Stimulated activated naive CD8-positive, alpha-beta T cell treated with anti-CD3 and anti-CD28 coated beads, Interleukin-15, Interleukin-2, amounts not matched to agents 100 ng/mL and 50 ng/mL, for 24 hours (primary cell): ENCODE measurements at regions not wholly inside any gene's neighbourhood (a gene's known extent, or its start where the extent isn't known, plus 50 kb on each side); places are given as distances from the start of the nearest gene placed in this dataset.

Source experiments
- H3K27ac Mint-ChIP-seq: one replicate; pipeline ENCODE4 v1.8.0; 2021; ENCODE audit warnings: mild to moderate bottlenecking, mixed read lengths
- H3K27me3 Mint-ChIP-seq: one replicate; pipeline ENCODE4 v1.8.0; 2021; ENCODE audit warnings: mixed read lengths
- H3K36me3 Mint-ChIP-seq: one replicate; pipeline ENCODE4 v1.8.0; 2021; ENCODE audit warnings: low read depth, mixed read lengths
- H3K4me1 Mint-ChIP-seq: one replicate; pipeline ENCODE4 v1.8.0; 2021; ENCODE audit warnings: low read depth, mixed read lengths
- H3K4me3 Mint-ChIP-seq: one replicate; pipeline ENCODE4 v1.8.0; 2021; ENCODE audit warnings: mild to moderate bottlenecking, mixed read lengths
- H3K9me3 Mint-ChIP-seq: one replicate; pipeline ENCODE4 v1.8.0; 2021; ENCODE audit warnings: mixed read lengths

DNA sequence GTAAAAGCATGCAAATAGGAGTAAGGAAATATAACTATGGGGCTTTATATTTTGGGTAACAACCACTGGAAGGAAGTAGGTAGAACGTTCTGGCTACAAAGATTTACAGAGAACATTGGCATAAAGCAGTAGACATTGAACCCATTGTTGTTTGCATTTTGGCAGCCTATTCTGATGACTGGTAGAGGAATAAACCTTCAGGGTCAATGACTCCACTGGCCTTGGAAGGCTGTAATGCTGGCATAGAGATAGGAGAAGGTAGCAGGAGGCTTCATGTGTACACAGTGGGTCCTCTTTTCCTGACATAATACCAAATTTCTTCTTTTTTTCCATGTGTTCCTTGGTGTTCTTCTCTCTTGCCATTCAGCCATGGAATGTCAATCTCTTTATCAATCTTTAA is 462.8 kb upstream of the ZNF462 start:
- Mint-ChIP-seq H3K27ac (no peak overlapping the region), H3K4me1 (no peaks in the 10 kb centered on the region), H3K36me3 (no peaks in the 10 kb centered on the region), H3K9me3 (peaks cover 8% of the 10 kb centered on the region), H3K27me3 (no peaks in the 10 kb centered on the region), H3K4me3 (no peak overlapping the region)

DNA sequence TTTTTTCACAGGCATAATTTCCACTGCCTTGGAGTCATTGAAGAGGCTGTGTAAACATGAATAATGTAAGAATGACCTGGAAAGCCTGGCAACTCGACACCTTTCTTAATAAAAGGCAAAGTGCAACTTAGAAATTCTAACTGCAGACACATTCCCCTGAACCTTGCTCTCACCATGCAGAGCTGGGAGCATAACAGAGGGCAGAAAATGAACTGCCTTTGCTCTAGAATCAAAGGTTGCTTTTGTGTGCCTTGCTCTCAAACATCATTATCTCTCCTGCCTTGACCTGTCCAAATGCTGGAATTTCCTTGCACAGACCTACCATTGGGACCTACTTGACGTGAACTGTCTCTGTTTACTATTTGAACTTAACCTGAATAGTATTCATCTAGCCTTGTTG is 462.0 kb upstream of the ZNF462 start:
- no peak overlapping the region for H3K4me3 Mint-ChIP-seq
- H3K27ac Mint-ChIP-seq = no peak overlapping the region
- no peaks in the 10 kb centered on the region for H3K4me1 Mint-ChIP-seq
- H3K27me3 Mint-ChIP-seq = no peaks in the 10 kb centered on the region
- H3K36me3 Mint-ChIP-seq = no peaks in the 10 kb centered on the region
- H3K9me3 Mint-ChIP-seq = peaks cover 8% of the 10 kb centered on the region

DNA sequence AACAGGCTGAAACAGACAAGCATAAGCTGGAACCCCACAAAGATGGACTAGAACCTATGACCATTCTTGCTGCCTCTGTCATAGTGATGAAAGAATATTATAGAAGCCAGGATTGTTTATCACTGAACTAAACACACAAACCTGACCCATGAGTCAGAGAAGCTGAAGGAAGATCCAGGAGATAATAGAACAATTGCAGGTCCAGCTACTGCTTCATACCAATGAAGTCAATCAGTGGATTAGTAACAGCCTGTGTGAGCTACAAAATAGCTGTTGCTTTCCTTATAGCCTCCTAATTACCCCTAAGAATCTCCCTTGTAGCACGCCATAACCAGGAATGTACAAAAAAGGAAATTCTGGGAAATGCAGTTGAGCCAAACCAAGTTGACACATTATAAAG is 459.9 kb upstream of the ZNF462 start:
- no peaks in the 10 kb centered on the region for H3K27me3 Mint-ChIP-seq
- no peaks in the 10 kb centered on the region for H3K36me3 Mint-ChIP-seq
- H3K27ac Mint-ChIP-seq = no peak overlapping the region
- H3K4me3 Mint-ChIP-seq = no peak overlapping the region
- peaks cover 13% of the 10 kb centered on the region for H3K9me3 Mint-ChIP-seq
- H3K4me1 Mint-ChIP-seq = no peaks in the 10 kb centered on the region

DNA sequence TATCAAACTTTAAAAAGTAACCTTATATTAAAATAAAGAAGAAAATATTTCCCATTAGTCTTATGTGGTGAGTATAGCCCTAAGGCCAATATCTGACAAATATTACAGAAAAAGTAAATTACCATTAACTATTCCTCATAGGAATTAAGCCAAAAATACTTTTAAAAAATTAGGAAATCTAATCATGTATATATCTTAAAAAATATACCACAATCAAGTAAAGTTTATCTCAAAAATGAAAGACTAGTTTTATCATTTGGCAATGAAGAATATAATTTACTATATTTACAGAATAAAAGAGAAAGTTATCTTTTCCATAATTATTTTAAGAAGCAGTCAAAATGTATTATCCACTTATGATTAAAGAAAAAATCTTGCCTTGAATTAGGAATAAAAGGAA is 458.8 kb upstream of the ZNF462 start:
- H3K27ac Mint-ChIP-seq = no peak overlapping the region
- no peaks in the 10 kb centered on the region for H3K27me3 Mint-ChIP-seq

DNA sequence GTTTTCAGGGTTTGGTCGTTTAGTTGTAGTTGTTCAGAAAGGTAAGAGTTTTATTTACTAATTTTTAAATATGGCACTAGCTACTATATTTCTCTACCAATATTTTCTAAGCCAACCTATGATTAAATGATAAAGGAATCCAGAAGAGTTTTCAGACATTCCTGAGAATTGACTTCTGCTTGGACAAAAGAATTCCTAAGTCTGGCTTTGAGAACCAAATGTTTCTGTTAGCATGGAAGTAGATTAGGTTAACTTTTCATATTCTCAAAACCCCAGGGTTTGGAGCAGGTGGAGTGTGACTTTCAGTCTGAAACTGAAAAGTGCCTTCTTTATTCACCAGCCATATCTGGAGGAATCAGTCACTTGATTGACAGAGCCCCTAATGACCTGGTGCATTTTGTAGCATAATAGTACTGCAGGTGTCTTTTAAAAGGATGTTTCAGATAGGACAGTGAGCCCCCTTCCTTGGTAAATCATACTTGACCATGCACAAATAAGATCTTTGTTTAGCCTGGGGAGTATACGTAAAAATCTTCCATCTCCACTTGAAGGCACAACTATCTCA is 457.0 kb upstream of the ZNF462 start:
- Mint-ChIP-seq H3K4me3 (no peak overlapping the region), H3K4me1 (no peaks in the 10 kb centered on the region), H3K9me3 (peaks cover 12% of the 10 kb centered on the region), H3K36me3 (no peaks in the 10 kb centered on the region), H3K27ac (no peak overlapping the region), H3K27me3 (no peaks in the 10 kb centered on the region)

More for the DNA sequence above, 458.8 kb upstream of the ZNF462 start:
- H3K9me3 Mint-ChIP-seq = peaks cover 10% of the 10 kb centered on the region
- H3K4me1 Mint-ChIP-seq = no peaks in the 10 kb centered on the region
- no peaks in the 10 kb centered on the region for H3K36me3 Mint-ChIP-seq
- no peak overlapping the region for H3K4me3 Mint-ChIP-seq

DNA sequence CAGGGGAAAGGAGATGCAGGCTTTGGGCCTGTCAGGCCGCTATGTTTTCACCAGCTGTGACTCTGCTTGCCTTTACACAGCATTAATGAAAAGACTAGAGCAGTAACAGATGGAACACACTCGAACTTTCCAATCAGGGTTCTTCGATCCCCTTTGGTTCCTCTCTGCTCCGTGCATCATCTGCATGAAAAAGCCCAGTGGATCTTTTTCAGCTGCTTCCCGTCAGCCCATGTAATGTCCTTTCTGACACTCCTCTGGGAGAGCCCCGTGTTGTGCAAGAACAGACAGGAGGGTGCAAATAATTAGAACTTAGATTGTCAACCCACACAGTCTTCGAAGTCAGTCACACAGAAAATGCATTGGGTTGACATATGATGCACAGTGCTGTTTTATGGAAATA is 448.9 kb upstream of the ZNF462 start:
- H3K27me3 Mint-ChIP-seq = no peaks in the 10 kb centered on the region
- no peaks in the 10 kb centered on the region for H3K4me1 Mint-ChIP-seq
- peaks cover 11% of the 10 kb centered on the region for H3K9me3 Mint-ChIP-seq
- H3K36me3 Mint-ChIP-seq = no peaks in the 10 kb centered on the region
- no peak overlapping the region for H3K27ac Mint-ChIP-seq
- no peak overlapping the region for H3K4me3 Mint-ChIP-seq

DNA sequence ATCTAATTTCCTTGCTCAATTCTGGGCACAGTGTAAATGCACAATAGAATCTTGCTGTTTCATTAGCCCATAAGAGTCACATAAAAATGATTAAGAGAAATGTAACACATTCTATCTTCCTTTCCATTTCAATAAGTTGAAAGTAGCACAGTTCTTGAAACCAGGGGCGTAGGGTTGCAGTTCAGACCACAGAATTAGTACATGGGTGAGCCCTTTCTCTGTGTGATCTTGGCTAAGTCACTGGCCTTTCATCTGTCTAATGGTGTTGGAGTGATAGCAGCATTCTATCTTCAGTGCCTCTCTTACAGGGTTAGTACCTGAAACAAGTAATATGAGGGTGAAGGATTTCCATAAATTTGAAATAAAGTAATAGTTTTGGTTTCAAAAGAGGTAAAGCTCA is 445.3 kb upstream of the ZNF462 start:
- Mint-ChIP-seq H3K36me3 (no peaks in the 10 kb centered on the region), H3K9me3 (peaks cover 8% of the 10 kb centered on the region), H3K4me1 (peaks cover 20% of the 10 kb centered on the region), H3K4me3 (no peak overlapping the region), H3K27ac (no peak overlapping the region), H3K27me3 (no peaks in the 10 kb centered on the region)

DNA sequence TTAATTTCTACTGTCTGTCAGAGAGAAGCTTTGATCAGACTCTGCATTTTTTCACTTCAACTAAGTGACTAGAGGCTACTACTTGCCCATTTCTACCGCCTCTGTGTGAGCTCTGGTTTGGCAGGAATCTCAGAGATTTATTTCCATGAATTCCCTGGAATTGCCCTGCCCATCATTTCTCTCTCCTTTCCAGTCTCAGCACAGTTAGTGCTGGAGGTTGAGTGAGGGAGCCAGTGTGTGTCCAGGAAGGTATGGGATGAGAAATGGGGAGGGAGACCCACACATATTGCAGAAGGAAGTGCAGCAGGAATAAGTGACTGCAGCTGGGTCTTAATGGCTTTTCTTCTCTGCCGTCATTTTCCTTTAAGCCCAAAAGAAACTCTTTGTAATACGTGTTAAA is 443.1 kb upstream of the ZNF462 start:
- H3K4me1 Mint-ChIP-seq = peaks cover 20% of the 10 kb centered on the region
- no peaks in the 10 kb centered on the region for H3K27me3 Mint-ChIP-seq
- H3K27ac Mint-ChIP-seq = no peak overlapping the region
- H3K4me3 Mint-ChIP-seq = no peak overlapping the region
- H3K36me3 Mint-ChIP-seq = no peaks in the 10 kb centered on the region
- H3K9me3 Mint-ChIP-seq = peaks cover 8% of the 10 kb centered on the region

DNA sequence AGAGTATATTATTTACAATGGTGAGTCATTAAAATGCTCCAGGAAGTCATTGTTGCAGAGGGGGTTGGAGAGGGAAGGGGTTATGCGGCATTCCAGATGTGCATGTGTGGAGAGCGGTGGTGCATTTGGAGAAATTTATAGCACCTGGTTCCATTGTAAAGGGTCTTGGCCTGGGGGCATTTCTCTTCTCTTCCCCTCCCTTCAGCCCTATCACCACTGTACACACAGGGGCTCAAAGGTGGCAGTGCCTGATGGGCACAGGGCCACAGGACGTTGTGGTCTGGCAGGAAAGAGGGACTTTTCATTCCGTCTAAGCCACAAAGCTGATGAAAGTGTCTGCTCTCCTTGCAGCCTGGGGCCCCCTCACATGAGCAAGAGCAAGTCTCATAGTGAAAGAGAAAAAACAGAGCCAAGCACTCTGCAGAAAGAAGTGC is 442.4 kb upstream of the ZNF462 start:
- Mint-ChIP-seq H3K4me1 (peaks cover 20% of the 10 kb centered on the region), H3K27me3 (no peaks in the 10 kb centered on the region), H3K27ac (no peak overlapping the region), H3K36me3 (no peaks in the 10 kb centered on the region), H3K4me3 (no peak overlapping the region), H3K9me3 (peaks cover 7% of the 10 kb centered on the region)

DNA sequence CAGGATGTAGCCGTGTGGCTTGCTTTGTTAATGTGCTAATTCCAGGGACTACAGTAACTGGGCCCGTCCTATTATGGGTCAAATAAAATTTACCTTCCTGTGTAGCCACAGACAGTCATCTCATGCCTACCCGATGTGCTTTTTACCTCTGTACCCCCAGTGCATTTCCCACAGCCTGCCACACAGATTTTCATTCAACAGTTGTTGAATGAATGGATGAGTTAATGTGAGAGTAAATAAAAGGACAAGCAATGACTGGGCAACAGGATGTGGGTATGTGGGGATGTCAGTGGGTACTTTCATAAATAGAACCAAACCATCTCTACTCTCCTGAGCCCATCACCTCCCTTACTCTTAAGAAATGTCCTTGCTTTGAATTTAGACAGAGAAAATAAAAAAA is 441.2 kb upstream of the ZNF462 start:
- Mint-ChIP-seq H3K36me3 (no peaks in the 10 kb centered on the region), H3K9me3 (no peaks in the 10 kb centered on the region), H3K27ac (no peak overlapping the region), H3K27me3 (no peaks in the 10 kb centered on the region), H3K4me3 (no peak overlapping the region), H3K4me1 (peaks cover 20% of the 10 kb centered on the region)

DNA sequence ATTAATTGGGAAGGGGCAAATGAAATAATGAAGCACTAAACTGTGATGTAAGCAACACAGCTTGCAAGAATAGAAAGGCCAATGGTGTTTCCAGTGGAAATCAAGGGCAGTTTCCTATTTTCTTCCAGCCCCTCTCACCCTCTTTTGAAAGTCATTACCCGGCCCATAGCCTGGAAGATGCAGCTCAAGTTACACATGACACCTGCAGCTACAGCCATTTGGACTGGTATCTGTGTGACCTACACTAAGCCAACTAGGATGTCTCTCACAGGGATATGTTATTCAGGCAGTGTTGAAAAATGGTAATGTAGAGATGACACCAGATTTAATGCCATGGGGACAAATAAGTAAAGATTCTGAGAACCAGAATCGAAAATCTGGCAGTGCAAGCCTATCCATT is 439.4 kb upstream of the ZNF462 start:
- Mint-ChIP-seq H3K36me3 (no peaks in the 10 kb centered on the region), H3K27me3 (no peaks in the 10 kb centered on the region), H3K4me3 (no peak overlapping the region), H3K9me3 (no peaks in the 10 kb centered on the region), H3K27ac (no peak overlapping the region), H3K4me1 (peaks cover 20% of the 10 kb centered on the region)

DNA sequence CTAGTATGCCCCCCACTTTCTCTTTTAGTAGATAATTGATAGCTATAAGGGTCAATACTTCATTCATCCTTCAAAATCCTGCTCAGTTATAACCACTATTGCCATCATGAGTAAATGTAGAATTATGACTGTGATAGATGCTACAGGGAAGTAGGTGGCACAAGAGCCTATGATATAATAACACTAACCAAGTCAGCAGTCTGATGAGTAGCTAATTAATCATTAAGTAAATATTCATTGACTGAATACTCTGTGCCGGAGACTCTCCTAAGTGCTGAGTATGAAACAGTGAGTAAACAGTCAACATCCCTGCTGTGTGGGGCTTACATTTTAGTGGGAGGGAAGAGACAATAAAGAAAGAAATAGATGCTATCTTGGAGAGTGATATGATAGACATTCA is 430.3 kb upstream of the ZNF462 start:
- H3K4me3 Mint-ChIP-seq = no peak overlapping the region
- H3K36me3 Mint-ChIP-seq = no peaks in the 10 kb centered on the region
- no peaks in the 10 kb centered on the region for H3K27me3 Mint-ChIP-seq
- no peaks in the 10 kb centered on the region for H3K9me3 Mint-ChIP-seq
- H3K4me1 Mint-ChIP-seq = no peaks in the 10 kb centered on the region
- H3K27ac Mint-ChIP-seq = no peak overlapping the region

DNA sequence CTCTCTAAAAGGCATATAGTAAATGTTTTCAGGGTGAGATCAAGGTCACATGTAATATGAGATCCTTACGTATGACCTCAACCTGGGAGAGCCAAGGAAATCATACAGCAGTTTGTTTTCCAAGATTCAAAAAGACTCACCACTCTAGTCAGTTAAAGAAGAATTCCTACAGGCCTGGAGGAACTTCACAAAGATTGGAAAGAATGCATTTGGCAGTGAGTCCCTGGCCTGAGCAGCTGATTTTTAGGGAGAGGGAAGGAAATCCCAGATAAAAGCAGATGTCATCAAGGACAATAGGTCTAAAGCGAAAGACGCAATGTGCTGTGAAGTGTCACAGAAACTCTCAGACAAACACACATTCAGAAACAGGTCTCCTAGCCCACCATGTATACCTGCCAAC is 424.0 kb upstream of the ZNF462 start:
- no peak overlapping the region for H3K27ac Mint-ChIP-seq
- H3K9me3 Mint-ChIP-seq = peaks cover 13% of the 10 kb centered on the region
- H3K36me3 Mint-ChIP-seq = no peaks in the 10 kb centered on the region
- H3K4me3 Mint-ChIP-seq = no peak overlapping the region
- H3K4me1 Mint-ChIP-seq = no peaks in the 10 kb centered on the region
- H3K27me3 Mint-ChIP-seq = no peaks in the 10 kb centered on the region

DNA sequence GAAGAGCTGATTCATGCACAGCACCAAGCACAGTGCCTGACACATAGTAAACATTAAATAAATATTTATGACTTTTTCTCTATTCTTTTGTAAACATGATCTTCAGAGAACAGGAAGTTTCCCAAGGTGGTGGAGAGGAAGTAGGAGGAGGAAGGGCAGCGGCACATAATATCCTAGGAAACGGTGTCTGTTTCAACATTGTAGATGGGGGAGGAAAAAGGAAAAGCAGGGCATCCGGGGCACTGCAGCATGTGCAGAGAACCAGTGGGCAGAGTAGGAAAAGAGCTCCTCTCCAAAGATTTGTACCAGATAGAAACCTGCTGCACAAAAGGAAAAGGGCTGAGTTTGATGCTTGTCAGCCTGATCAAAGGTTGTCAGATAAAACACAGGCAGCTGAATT is 421.7 kb upstream of the ZNF462 start:
- Mint-ChIP-seq H3K27ac (no peak overlapping the region), H3K4me3 (no peak overlapping the region), H3K9me3 (peaks cover 13% of the 10 kb centered on the region), H3K27me3 (no peaks in the 10 kb centered on the region), H3K4me1 (no peaks in the 10 kb centered on the region), H3K36me3 (no peaks in the 10 kb centered on the region)

DNA sequence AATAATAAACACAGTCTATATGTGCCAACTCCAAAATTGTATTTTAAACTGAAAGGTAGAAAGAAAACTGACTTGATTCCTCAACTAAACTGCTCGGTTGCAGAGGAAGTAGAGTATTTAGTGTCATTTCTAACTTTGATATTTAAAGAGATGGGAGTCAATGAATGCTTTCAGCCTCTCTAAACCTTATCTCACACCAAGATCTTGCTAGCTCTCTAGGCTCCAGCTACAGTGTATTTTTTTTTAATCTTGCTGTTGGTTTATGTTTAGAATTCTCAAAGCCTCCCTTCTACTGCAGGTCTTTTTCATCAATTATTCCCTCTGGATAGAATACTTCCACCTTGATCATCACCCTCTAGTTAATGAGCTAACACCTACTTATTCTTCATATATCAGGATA is 419.4 kb upstream of the ZNF462 start:
- peaks cover 13% of the 10 kb centered on the region for H3K9me3 Mint-ChIP-seq
- H3K36me3 Mint-ChIP-seq = no peaks in the 10 kb centered on the region
- no peak overlapping the region for H3K4me3 Mint-ChIP-seq
- H3K27me3 Mint-ChIP-seq = no peaks in the 10 kb centered on the region
- no peak overlapping the region for H3K27ac Mint-ChIP-seq
- H3K4me1 Mint-ChIP-seq = no peaks in the 10 kb centered on the region

DNA sequence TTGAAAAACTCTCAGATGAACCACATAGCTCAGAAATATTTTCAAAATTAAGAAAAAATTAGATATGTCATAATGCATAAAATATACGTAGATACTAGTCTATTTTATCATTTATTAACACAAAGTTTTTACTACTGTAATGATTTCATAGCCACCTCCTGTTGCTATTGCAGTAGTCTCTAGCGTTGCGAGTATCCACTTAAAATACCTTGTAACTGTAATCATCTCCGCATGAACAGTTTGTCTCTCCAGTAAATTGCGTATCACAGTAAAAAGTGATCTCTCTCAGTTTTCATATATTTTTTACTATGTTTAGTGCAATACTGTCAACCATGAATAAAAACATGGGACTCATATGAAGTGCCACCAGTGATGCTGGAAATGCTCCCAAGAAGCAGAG is 417.9 kb upstream of the ZNF462 start:
- Mint-ChIP-seq H3K4me1 (no peaks in the 10 kb centered on the region), H3K9me3 (peaks cover 8% of the 10 kb centered on the region), H3K27ac (no peak overlapping the region), H3K27me3 (no peaks in the 10 kb centered on the region), H3K4me3 (no peak overlapping the region), H3K36me3 (no peaks in the 10 kb centered on the region)
